DMS53 treated with DMSO at 0.1 percent for 48 hours (cell line): ENCODE measurements at regions not wholly inside any gene's neighbourhood (a gene's known extent, or its start where the extent isn't known, plus 50 kb on each side); places are given as distances from the start of the nearest gene placed in this dataset.
"Not testable (repeated sequence)": the region's sequence is repeated elsewhere in the genome, so short reads cannot be mapped to it uniquely, and the experiment has no call there.

ENCODE experiments used
- DNase-seq: peaks from one replicate; lab custom pipeline; 2025; ENCODE audit not compliant: unreplicated experiment; lab: John Stamatoyannopoulos, UW

- DNase-seq, result no peak
Measured at GRCh38 chr13:69649063-69649392, 458.6 kb upstream of the ATXN8OS start.

GRCh38 chr13:69648340-69649062 lies 459.1 kb upstream of the ATXN8OS start:
- no peak for DNase-seq

GRCh38 chr13:69644447-69644846 lies 463.2 kb upstream of the ATXN8OS start:
- no peak for DNase-seq

- DNase-seq, result no peak
Measured at GRCh38 chr13:69641773-69642172, 465.9 kb upstream of the ATXN8OS start.

- DNase-seq, result no peak
Measured at GRCh38 chr13:69633044-69633443, 474.6 kb upstream of the ATXN8OS start.

GRCh38 chr13:69623973-69624372 lies 483.7 kb upstream of the ATXN8OS start:
- no peak for DNase-seq

- DNase-seq, result no peak
Measured at GRCh38 chr13:69619651-69620050, 488.0 kb upstream of the ATXN8OS start.

- DNase-seq, result no peak
Measured at GRCh38 chr13:69618838-69619237, 488.8 kb upstream of the ATXN8OS start.

- no peak for DNase-seq
Measured at GRCh38 chr13:69618393-69618792, 489.2 kb upstream of the ATXN8OS start.

- DNase-seq, result no peak
Measured at GRCh38 chr13:69617587-69617986, 490.0 kb upstream of the ATXN8OS start.

GRCh38 chr13:69616396-69616795 lies 491.2 kb upstream of the ATXN8OS start:
- DNase-seq, result no peak

GRCh38 chr13:69615055-69615454 lies 492.6 kb upstream of the ATXN8OS start:
- DNase-seq, result not testable (repeated sequence)

GRCh38 chr13:69604698-69605097 lies 502.9 kb upstream of the ATXN8OS start:
- DNase-seq, result no peak

GRCh38 chr13:69603144-69603853 lies 504.3 kb upstream of the ATXN8OS start:
- DNase-seq, result no peak

GRCh38 chr13:69601661-69602060 lies 506.0 kb upstream of the ATXN8OS start:
- DNase-seq, result no peak

- no peak for DNase-seq
Measured at GRCh38 chr13:69600811-69601210, 506.8 kb upstream of the ATXN8OS start.

- no peak for DNase-seq
Measured at GRCh38 chr13:69597088-69597487, 510.5 kb upstream of the ATXN8OS start.

- DNase-seq, result no peak
Measured at GRCh38 chr13:69595181-69595580, 512.4 kb upstream of the ATXN8OS start.

GRCh38 chr13:69591437-69591836 lies 516.2 kb upstream of the ATXN8OS start:
- no peak for DNase-seq

- DNase-seq, result no peak
Measured at GRCh38 chr13:69589531-69590235, 517.9 kb upstream of the ATXN8OS start.

GRCh38 chr13:69585656-69586055 lies 522.0 kb upstream of the ATXN8OS start:
- no peak for DNase-seq

GRCh38 chr13:69580255-69580654 lies 527.4 kb upstream of the ATXN8OS start:
- no peak for DNase-seq
